ENCODE measurements at regions not wholly inside any gene's neighbourhood (a gene's known extent, or its start where the extent isn't known, plus 50 kb on each side); places are given as distances from the start of the nearest gene placed in this dataset.

DNA sequence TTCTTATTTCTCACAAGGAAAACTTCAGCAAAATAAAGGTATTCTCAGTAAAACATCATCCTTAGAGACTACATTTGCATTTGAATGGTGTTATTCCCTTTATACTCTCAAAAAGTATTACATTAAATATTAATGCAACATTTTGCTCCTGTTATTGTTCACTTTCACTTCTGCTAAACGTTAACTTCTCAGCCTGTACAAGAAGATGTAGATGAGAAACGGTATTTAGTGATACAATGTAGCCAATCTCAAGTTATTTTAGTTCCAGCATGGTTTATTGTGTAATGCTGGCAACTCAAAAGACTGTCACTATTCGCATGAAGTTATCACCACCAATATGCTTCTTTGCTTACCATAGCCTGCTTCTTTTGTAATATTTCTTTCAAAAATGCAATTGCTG, 514.1 kb downstream of the CPS1 start:
- no peak for DNase-seq

DNA sequence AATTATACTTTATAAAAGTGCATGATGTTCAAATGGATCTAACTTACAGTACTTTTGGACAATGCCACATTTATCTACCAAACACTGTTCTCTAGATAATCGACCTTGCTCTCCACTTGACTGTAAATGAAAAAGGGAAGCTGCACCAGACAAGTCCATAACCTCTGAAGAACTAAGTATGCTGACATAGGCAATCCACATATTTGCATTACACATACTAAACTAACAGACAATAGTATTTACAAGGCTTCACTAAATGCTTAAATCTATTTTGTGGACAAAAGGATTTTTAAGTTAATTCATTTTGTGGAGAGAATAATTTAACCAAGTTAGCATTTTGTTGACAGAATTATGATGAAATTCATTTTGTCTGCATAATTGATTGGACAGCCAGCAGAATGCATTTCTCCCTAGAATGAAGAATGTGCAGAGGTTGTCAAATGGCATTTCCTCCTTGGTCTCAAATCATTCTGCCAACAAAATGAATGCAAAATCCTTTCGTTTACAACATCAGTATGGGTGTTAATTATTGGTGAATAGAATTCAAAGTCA, 520.9 kb downstream of the CPS1 start:
- DNase-seq = no peak

DNA sequence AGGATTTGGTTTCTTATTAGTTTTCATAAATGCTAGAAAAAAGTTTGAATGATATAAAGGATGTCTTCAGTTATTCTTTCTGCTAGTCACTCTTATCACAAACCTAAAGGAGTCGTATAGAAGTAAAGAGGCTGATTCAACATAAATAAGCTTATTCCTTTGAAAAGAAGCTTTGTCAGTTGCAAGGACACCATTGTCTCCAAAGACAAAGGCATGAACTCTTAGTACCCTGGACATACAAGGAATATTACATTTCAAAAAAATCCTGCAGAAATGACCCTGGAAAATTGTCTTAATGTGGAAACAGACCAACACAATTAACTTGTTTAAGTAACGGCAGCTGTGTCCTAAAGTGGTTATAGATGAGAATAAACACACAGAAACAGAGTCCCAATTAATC, 528.0 kb downstream of the CPS1 start:
- DNase-seq = no peak

DNA sequence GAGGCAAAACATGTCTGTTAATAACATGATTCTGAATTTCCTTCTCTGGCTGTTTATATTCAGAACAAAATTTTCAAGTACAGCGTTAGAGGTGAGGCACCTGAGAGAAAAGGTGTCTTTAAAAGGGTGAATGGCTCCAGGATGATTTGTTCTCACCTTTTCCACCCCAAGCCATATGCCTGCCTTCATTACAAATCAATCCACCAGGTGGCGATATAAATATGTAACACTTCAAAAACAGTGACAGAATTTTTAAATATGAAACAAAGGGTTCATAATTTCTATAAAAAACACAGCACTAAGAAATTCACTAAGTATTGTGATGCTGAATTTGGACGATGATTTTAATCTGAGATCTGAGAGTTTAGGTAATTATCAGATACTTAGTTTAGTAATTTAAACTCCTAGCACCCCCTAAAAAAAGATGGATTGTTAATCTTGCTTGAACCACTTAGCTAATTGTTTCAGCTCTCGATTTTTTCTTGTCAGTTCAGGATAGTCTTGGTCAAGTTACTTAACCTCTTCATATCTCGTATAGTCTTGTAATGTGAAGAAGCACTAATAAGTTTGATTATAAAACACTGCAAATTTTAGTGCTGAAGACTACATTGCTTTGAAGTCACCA, 528.8 kb downstream of the CPS1 start:
- no peak for DNase-seq

DNA sequence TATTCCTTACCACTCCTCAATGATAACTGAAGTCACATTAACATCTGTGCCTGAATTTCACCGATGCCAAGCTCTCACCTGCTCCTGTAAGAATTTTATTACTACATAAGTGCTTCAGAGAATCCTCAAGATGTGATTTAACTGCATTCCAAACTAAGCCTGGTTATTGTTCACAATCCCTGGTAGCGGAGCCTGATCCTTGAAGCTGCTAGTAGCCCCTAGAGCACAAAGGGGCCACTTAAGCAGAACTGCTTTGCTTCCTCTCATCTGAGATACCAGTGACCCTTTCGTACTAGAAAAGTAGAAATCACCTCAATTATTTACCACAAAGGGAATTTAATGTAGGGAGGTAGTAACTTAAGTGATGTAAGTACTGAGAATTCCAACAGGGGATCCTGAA, 529.6 kb downstream of the CPS1 start:
- DNase-seq = no peak

DNA sequence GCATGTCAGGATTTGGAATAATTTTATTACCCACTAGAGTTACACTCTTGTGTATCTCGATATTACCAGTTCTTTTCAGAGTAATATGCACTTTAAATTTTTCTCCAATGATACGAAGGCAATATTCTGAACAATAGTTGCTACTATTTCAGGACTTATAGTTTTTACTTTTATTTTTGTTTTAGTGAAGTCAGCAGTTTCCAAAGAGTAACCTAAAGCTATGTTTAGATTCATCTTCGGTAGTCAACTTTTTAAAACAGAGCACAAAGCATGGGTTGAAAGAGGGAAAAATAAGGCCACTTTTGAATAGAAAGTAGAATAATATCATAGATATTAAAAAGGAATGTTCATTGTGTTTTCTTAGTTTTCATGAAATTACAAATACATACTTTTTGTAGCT, 532.7 kb downstream of the CPS1 start:
- no peak for DNase-seq

DNA sequence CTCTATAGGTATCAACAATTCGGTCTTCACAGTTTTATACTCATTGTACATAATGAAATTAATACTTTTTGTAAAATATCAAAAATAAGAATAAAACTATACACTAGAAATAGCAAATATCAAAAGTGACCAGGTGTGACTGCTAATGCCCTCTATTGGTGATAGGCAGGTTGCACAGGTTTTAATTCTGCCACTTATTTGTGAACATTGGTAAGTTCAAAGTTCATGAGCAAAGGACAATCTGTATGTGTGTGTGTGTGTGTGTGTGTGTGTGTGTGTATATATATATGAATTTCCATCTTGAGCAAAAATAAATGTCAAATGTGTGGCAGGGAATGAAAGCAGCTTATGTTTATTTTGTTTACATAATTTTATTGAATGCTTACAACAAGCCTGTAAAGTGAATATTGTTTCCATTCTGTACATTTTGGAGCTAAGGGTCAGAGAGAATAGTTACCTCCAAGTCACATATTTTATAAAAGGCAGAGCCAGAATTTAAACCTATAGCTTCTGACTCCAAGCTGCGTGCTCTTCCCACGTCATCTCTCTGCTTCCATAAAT, 537.4 kb downstream of the CPS1 start:
- no peak for DNase-seq

DNA sequence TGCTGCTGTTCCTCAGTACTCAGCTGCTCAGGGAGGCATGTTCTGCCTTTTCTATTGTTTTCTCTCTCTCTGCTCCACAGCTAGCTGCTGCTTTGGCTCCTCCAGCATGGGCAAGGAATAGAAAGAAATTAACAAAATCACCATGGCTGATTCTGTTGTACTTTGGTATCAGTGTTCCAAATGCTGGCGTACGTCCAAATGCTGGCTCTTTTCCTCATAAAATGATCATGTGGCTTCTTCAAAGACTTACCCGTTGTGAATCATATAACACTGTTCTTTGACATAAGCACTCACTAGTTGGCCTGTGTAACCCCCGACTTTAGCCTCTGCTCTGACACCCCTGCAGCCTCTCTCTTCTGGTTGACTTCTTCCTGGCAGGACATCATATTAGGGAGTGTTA, 547.6 kb downstream of the CPS1 start:
- no peak for DNase-seq

DNA sequence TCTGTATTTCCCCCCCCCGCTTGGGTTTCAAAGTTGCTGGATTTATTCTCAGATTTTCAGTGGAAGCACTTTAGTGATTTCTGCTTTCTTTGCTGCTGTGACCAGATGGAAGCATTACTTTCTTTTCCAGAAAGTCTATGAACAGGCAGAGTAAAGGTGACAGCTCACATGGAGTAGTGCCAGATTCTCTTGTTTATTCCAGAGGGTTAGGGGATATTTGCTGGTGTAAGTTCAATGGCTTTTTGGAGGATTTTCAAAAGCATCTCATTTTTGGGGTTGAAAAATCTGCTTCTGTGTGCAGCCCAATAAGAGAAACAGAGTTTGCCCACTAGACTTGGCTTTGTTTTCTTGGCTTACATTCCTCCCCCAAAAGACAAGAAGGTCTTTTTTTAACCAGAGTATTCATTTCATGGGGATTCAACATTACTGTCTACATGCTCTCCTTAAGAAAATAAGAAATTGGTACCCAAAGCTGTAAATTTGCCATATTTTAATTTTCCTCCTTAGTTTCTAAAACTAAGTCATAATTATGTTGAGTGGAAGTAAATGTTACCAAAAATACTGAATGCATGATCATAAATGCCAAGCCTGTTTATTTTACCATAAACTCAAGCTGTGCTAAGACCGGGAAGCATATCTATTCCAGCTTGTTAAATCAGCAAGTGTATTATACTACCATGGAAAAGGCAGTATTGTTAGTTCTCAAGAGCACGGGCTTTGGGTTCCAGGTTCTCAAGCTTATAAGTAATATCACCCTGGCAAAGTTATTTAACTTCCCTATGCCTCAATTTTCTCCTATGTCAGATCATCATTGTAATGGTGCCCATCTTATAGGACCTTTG, 557.2 kb downstream of the CPS1 start:
- no peak for DNase-seq

DNA sequence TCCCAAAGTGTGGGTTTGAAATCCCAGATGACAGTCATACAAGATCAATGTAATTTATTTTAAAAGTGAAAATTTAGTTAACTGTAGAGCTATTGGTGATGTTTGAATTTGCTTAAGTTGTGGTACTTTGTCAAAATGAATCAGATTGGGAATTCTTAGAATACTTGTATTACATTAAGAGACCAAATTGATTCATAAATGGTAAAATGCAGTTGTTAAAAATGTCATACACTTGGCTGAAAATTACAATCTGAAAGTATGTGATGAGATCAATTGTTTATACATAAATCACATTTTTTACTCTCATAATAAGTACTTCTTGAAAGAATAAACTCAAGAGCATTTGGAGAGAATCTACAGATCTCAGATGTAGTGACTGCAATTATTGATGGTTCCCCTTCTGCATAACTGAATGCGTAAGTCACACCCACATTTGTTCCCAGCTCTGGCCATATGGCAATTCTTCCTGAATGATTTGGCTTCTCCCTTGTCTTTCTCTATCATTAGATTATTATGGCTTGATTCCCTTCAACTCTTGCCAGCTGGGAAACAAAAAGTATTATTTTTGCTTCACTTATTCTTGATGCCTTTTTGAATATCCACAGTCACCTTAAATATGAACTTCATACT, 558.5 kb downstream of the CPS1 start:
- DNase-seq = no peak

DNA sequence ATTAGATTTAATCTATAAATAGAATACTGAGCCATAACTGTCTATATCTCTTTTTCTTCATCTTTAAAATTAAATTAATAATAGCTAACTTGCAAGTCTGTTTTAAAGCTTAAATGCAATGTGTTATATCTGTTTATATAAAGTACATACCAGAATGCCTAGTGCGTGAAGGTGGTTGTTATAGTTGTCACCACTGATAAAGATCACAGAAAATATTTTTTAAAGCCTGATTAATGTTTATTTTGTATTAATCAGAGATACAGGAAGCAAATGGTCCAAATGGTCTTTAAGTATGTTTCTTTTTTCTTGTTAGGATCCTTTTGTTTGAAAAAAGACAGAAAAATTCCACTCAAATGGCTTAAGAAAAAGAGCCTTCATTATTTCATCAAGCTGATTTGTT, 560.6 kb downstream of the CPS1 start:
- no peak for DNase-seq

DNA sequence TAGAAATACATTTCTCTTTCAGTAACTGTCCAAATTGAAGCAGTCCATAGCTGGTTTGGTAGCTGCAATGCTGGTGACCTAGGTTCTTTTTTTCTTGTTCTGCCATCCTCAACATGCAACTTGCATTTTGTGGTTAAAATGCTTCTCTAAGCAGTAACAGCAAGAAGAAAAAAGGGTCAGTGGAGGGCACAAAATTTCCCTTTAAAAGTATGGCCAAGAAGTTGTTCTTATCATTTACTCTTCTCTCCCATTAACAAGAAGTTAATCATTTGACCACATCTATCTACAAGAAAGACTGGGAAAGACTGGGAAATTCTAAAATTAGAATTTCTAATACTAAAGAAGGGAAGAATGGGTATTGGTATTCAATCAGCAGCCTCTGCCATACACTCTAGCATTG, 569.9 kb downstream of the CPS1 start:
- no peak for DNase-seq

DNA sequence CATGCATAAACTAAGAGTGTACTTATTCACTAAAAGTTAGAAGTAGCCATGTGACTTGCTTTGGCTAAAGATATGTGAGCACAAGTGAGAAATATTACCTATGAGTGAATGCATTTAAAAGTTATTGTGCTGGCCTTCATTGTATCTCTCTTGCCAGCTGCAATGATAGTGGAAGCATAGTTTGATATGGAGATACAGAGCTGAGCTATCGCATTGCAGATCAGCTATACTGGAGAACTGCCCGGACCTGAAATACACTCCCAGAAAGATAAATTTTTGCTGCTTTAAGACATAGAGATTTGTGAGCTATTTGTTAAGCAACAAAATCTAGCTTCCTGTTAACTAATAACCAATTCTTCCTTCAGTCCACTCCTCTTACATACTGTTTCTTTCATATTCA, 571.1 kb downstream of the CPS1 start:
- DNase-seq = no peak

DNA sequence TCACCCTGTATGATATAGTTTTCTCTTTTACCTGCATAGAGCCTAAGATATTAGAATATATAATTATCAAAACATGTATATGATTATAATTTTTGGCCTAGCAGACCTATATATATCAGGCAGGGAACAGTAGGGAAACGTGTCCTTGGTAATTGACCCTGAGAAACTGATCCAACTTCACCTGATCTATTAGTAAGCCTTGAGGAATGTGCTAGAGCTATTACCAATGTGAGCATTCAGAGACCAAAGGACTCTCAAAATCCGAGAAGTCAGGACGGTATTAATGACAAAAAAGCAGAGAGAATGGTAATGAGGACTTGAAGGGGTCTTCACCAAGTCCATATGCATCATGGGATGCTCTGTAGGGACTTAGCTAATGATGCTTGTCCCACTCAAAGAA, 571.9 kb downstream of the CPS1 start:
- DNase-seq = no peak

DNA sequence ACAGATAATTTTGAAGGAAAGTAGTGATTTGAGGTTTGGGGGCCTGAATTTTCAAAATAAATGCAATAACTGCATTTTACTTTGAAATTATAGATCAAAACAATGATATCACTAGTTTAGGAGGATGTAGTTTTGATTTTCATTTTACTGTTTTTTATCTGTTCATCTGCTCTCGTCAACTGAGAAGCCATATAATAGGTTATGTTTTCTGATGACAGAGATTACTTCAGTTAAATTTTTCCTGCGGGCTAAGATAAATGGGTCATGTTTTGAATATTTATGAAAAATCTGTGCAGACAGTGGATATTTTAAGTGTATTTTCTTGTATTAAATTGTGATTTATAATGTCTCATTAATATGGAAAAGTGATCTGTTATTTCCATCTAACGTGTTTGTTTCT, 573.4 kb downstream of the CPS1 start:
- no peak for DNase-seq

DNA sequence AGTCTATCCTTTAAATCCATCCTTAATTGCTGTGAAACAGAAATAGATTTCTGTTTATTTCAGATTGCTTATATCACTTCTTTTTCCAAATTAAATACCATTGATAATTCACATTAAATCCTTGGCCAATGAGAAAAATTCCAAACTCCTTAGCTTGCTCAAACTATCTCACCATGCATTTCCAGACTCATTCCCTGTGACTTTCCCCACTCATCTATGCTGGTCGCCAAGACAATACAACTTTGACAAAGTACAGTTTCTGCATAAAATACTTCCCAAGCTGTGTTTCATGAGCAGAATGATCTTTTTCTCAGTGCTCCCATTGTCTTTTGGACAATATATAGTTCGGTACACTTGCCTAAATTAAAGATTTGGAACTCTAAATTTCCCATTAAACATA, 575.6 kb downstream of the CPS1 start:
- no peak for DNase-seq

DNA sequence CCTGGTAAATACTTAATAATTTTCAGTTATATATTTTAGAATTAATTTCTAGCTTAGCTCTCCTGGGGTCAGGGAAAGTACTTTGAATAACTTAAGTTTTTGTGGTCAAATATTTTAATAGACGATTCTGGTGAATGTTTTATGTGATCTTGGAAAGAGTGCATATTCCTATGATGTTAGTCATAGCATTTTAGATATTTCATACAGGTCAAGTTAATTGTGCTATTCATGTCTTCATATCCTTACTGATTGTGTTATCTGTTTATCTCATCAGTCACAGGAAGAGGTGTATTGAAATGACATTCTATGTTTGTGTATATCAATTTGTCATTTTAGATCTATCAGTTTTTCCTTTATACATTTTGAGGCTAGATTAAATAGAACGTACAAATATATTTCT, 576.2 kb downstream of the CPS1 start:
- DNase-seq = no peak

DNA sequence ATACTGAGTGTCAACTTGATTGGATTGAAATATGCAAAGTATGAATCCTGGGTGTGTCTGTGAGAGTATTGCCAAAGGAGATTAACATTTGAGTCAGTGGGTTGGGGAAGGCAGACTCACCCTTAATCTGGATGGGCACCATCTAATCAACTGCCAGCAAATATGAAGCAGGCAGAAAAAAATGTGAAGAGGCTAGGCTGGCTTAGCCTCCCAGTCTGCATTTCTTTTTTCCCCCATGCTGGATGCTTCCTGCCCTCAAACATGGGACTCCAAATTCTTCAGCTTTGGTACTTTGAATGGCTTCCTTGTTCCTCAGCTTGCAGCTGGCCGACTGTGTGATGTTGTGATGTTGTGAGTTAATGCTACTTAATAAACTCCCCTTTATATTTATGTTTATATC, 577.4 kb downstream of the CPS1 start:
- no peak for DNase-seq

DNA sequence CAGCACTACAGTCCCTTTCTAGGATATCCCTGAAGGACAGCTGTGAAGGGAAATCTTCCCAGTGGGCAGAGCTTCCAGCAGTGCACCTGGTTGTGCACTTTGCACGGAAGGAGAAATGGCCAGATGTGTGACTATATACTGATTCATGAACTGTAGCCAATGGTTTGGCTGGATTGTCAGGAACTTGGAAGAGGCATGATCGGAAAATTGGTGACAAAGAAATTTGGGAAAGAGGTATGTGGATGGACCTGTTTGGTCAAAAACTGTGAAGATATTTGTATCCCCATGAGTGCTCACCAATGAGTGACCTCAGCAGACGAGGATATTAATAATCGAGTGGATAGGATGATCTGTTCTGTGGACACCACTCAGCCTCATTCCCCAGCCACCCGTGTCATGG, 582.2 kb downstream of the CPS1 start:
- DNase-seq = no peak

DNA sequence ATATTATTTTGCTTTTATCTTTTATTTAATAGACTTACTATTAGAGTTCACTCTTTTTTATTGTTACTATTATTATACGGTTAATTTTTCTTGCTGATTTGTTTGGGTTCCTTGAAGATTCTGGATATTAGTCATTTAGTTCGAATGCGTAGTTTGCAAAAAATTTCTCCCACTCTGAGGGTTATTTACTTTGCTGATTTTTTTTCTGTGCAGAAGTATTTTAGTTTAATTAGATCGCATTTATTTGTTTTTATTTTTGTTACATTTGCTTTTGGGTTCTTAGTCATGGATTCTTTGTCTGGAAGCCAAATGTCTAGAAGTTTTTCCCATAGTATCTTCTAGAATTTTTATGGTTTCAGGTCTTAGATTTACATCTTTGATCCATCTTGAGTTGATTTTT, 585.2 kb downstream of the CPS1 start:
- DNase-seq = no peak

DNA sequence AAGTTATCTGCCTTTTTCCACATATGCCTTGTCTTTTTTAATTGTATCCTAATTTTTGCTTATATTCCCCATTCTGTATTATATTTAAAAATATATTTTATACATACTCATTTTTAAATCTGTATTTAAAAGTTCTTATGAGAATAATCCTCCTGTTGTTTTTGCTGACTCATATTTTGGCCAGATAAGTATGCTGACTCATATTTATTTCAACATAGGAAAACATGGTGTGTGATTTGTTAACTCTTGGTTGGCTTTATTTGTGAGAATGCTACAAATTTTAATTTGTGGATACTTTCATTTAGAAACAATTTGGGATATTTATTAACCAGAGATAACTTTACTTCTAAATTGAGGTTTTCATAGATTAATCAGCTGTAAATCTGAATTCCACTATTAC, 587.7 kb downstream of the CPS1 start:
- DNase-seq = no peak

DNA sequence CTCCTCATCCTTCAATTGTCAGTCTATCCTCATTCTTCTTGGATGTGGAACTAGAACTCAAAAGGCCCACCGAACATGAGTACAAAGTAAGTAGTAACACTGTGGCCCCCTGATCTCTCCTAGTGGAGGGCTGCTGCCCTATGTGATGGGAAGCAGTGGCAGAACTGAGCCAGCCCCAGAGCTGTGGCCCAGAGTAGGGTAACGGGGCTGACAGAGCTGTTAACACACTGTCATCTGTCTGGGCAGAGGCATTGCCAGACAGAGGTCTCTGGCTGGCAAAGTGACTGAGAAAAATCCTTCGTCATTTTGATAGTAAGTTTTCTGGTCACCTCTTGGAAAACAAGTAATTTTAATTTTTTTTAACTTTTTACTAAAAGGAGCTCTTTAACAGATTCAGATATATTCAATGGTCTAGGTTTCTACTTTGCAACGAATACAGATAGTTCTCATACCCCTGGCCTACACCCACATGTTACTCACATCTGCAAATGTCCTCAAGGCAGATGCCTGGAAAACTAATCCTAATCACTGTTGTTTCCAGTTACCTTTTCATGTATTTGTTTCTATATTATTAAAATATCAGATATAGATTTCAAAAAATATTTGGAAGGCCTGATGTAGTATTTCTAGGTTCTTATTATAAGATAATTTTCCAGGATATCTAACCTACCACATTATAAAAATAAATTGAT, 588.7 kb downstream of the CPS1 start:
- no peak for DNase-seq

DNA sequence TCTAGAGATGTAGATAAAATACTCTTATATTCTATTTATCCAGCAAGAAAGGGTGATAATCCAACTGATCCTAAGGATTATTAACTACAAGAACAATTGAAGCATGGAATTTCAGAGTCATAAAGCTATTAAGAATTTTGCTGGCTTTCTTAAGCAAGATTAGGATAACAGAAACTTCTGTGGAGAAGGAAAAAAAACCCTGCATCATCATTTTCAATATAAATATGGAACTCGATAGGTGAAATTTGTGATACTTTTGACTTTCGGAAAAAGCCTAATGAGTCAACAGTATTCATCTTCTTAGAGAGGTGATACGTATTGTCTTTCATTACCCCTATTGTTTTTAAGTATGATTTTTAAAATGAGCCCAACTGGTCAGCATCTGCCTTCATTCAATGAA, 593.3 kb downstream of the CPS1 start:
- no peak for DNase-seq
